ENCODE measurements at regions not wholly inside any gene's neighbourhood (a gene's known extent, or its start where the extent isn't known, plus 50 kb on each side); places are given as distances from the start of the nearest gene placed in this dataset.

- TF ChIP-seq EZH2phosphoT487 (IDR thresholded peaks at IDR 0.05; ENCODE audit: borderline replicate concordance, low read depth, low read length) = no peak
- TF ChIP-seq CTCF (conservative IDR thresholded peaks at IDR 0.05; ENCODE audit: low read length) = no peak
Measured at GRCh38 chr16:7983676-7984075, 606.6 kb downstream of the TMEM114 start.

Data from OCI-LY7 (cell line).